H1 (cell line): ENCODE measurements at regions not wholly inside any gene's neighbourhood (a gene's known extent, or its start where the extent isn't known, plus 50 kb on each side); places are given as distances from the start of the nearest gene placed in this dataset.

Experiments
- HDAC2 ChIP-seq, 2 experiments: fragments of 300-600 bp in 1 of 2; sonication (generic) in 1 of 2; IDR thresholded peaks; 2 replicates each; pipeline ENCODE4 v1.6.1; 2011 to 2012; ENCODE audit warnings: low read depth in 2 of 2, low read length in 2 of 2, mild to moderate bottlenecking in 2 of 2, moderate library complexity in 2 of 2, borderline replicate concordance in 1 of 2, inconsistent platforms in 1 of 2
- NRF1 ChIP-seq: IDR thresholded peaks from 2 replicates; pipeline ENCODE4 v1.6.1; 2011; ENCODE audit warnings: mild to moderate bottlenecking, low read depth, low read length, improper control_type of control experiment
- TAF1 ChIP-seq: IDR thresholded peaks from 2 replicates; pipeline ENCODE4 v1.6.1; 2011; ENCODE audit warnings: mild to moderate bottlenecking, low read depth, low read length
- YY1 ChIP-seq: IDR thresholded peaks from 2 replicates; pipeline ENCODE4 v1.6.1; 2011; ENCODE audit warnings: low read depth, mild to moderate bottlenecking, low read length
- ZNF274 ChIP-seq: IDR thresholded peaks from 2 replicates; pipeline ENCODE4 v1.7.0; 2012; ENCODE audit warnings: low read length, borderline replicate concordance; ENCODE audit errors: extremely low read depth
- TF ChIP-seq, protein P1 (sequence below), 3 experiments: IDR thresholded peaks; 1 replicate in 2 of 3; 2 replicates in 1 of 3; pipeline versions ENCODE4 v1.5.1 to v1.6.1; 2011; ENCODE audit warnings: low read length in 3 of 3, mild to moderate bottlenecking in 3 of 3, inconsistent platforms in 2 of 3, low read depth in 1 of 3, moderate library complexity in 1 of 3; ENCODE audit not compliant: insufficient read depth in 1 of 3; ENCODE audit errors: control extremely low read depth in 1 of 3

DNA sequence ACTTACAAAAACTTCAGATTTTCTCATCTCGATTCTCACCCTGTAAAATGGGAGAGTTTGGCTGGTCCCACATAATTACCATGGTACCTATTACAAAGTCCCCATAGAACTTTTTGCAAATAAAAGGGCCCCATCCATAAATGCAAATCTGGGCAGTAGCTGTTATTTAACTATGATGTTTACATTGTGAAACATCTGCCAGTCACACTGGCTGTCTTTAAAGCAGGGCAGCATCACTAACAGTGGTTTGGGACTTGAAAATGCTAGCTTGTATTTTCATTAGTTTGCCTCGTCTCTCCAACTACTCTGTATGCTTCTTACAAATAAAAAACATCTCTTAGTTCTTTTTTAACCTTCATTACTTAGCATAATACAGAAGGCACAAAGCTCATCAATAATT, 240.7 kb downstream of the FZD1 start:
- TF ChIP-seq, protein P1, sequence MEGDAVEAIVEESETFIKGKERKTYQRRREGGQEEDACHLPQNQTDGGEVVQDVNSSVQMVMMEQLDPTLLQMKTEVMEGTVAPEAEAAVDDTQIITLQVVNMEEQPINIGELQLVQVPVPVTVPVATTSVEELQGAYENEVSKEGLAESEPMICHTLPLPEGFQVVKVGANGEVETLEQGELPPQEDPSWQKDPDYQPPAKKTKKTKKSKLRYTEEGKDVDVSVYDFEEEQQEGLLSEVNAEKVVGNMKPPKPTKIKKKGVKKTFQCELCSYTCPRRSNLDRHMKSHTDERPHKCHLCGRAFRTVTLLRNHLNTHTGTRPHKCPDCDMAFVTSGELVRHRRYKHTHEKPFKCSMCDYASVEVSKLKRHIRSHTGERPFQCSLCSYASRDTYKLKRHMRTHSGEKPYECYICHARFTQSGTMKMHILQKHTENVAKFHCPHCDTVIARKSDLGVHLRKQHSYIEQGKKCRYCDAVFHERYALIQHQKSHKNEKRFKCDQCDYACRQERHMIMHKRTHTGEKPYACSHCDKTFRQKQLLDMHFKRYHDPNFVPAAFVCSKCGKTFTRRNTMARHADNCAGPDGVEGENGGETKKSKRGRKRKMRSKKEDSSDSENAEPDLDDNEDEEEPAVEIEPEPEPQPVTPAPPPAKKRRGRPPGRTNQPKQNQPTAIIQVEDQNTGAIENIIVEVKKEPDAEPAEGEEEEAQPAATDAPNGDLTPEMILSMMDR (IDR thresholded peaks at IDR 0.05; ENCODE audit: control extremely low read depth in 1 of 3, insufficient read depth in 1 of 3, low read depth in 1 of 3, low read length in 3 of 3): no peak
- TF ChIP-seq ZNF274 (no peak), HDAC2 (IDR thresholded peaks at IDR 0.05; ENCODE audit: borderline replicate concordance in 1 of 2, low read depth in 2 of 2, low read length in 2 of 2) (no peak), YY1 (no peak), TAF1 (no peak), NRF1 (no peak)
